ENCODE measurements at regions not wholly inside any gene's neighbourhood (a gene's known extent, or its start where the extent isn't known, plus 50 kb on each side); places are given as distances from the start of the nearest gene placed in this dataset.

GRCh38 chr11:44399968-44400367, 90.0 kb upstream of the ALX4 start:
- Mint-ChIP-seq H3K4me3 (ENCODE audit: low read depth, unreplicated experiment) (no peak overlapping the region), H3K27me3 (ENCODE audit: unreplicated experiment) (peaks cover 77% of the 10 kb centered on the region), H3K4me1 (ENCODE audit: low read depth, unreplicated experiment) (no peaks in the 10 kb centered on the region), H3K36me3 (ENCODE audit: insufficient read depth, unreplicated experiment) (no peaks in the 10 kb centered on the region), H3K27ac (ENCODE audit: unreplicated experiment) (no peak overlapping the region), H3K9me3 (ENCODE audit: low read depth, unreplicated experiment) (no peaks in the 10 kb centered on the region)
- CTCF ChIA-PET, result no interaction called here
- intact Hi-C loops (cut with micrococcal nuclease; ENCODE audit: unreplicated experiment), result no loop called here
- no peak for DNase-seq
- no TSS peak for BruUV-seq (replicated peaks)
- no peak for TF ChIP-seq CTCF (IDR thresholded peaks at IDR 0.05; ENCODE audit: unreplicated experiment)

GRCh38 chr11:44400431-44400830, 90.5 kb upstream of the ALX4 start:
- no peak overlapping the region for H3K4me3 Mint-ChIP-seq (ENCODE audit: low read depth, unreplicated experiment)

DNA sequence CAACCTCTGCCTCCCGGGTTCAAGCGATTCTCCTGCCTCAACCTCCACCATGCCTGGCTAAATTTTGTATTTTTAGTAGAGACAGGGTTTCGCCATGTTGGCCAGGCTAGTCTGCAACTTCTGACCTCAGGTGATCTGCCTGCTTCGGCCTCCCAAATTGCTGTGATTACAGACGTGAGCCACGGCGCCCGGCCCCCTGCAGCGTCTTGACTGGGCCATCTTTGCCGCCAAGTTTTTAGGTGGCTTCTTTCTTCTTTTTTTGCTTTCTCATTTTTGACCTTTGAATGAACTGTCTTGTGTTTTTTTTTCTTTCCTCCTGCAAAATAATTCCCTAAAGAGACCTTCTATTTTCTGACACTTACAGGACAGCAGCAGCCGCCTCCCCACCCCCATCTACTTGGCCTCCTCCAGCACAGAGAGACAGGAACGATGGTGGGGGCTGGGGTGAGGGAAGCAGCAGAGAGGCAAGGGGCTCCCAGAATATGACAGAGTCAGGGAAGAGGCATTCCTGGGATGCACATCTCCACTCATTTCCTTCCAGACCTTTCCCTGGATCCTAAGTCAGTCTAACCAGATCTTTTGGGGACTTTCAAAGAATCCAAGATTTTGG, 92.6 kb upstream of the ALX4 start:
- Mint-ChIP-seq H3K27me3 (ENCODE audit: unreplicated experiment) (peaks cover 81% of the 10 kb centered on the region), H3K27ac (ENCODE audit: unreplicated experiment) (no peak overlapping the region), H3K4me1 (ENCODE audit: low read depth, unreplicated experiment) (no peaks in the 10 kb centered on the region), H3K4me3 (ENCODE audit: low read depth, unreplicated experiment) (no peak overlapping the region), H3K36me3 (ENCODE audit: insufficient read depth, unreplicated experiment) (no peaks in the 10 kb centered on the region), H3K9me3 (ENCODE audit: low read depth, unreplicated experiment) (no peaks in the 10 kb centered on the region)
- TF ChIP-seq CTCF (IDR thresholded peaks at IDR 0.05; ENCODE audit: unreplicated experiment), result no peak
- CTCF ChIA-PET, result no interaction called here
- no peak for DNase-seq
- no TSS peak for BruUV-seq (replicated peaks)
- intact Hi-C loops (cut with micrococcal nuclease; ENCODE audit: unreplicated experiment), result no loop called here

More at GRCh38 chr11:44400431-44400830, 90.5 kb upstream of the ALX4 start:
- TF ChIP-seq CTCF (IDR thresholded peaks at IDR 0.05; ENCODE audit: unreplicated experiment), result no peak
- no peaks in the 10 kb centered on the region for H3K9me3 Mint-ChIP-seq (ENCODE audit: low read depth, unreplicated experiment)
- H3K27ac Mint-ChIP-seq (ENCODE audit: unreplicated experiment), result no peak overlapping the region
- intact Hi-C loops (cut with micrococcal nuclease; ENCODE audit: unreplicated experiment), result no loop called here
- peaks cover 77% of the 10 kb centered on the region for H3K27me3 Mint-ChIP-seq (ENCODE audit: unreplicated experiment)
- no peaks in the 10 kb centered on the region for H3K36me3 Mint-ChIP-seq (ENCODE audit: insufficient read depth, unreplicated experiment)
- no TSS peak for BruUV-seq (replicated peaks)
- no peak for DNase-seq
- CTCF ChIA-PET, result no interaction called here
- H3K4me1 Mint-ChIP-seq (ENCODE audit: low read depth, unreplicated experiment), result no peaks in the 10 kb centered on the region

- no peak overlapping the region for H3K4me3 Mint-ChIP-seq (ENCODE audit: low read depth, unreplicated experiment)
- no peaks in the 10 kb centered on the region for H3K4me1 Mint-ChIP-seq (ENCODE audit: low read depth, unreplicated experiment)
- H3K27ac Mint-ChIP-seq (ENCODE audit: unreplicated experiment), result no peak overlapping the region
- no TSS peak for BruUV-seq (replicated peaks)
- H3K27me3 Mint-ChIP-seq (ENCODE audit: unreplicated experiment), result peaks cover 81% of the 10 kb centered on the region
- intact Hi-C loops (cut with micrococcal nuclease; ENCODE audit: unreplicated experiment), result no loop called here
- CTCF ChIA-PET, result no interaction called here
- no peaks in the 10 kb centered on the region for H3K9me3 Mint-ChIP-seq (ENCODE audit: low read depth, unreplicated experiment)
- no peaks in the 10 kb centered on the region for H3K36me3 Mint-ChIP-seq (ENCODE audit: insufficient read depth, unreplicated experiment)
- no peak for DNase-seq
- no peak for TF ChIP-seq CTCF (IDR thresholded peaks at IDR 0.05; ENCODE audit: unreplicated experiment)
Observed at GRCh38 chr11:44403176-44403575, 93.2 kb upstream of the ALX4 start.
